HG03439 (cell line): ENCODE measurements at regions not wholly inside any gene's neighbourhood (a gene's known extent, or its start where the extent isn't known, plus 50 kb on each side); places are given as distances from the start of the nearest gene placed in this dataset.

Experiments
- ATAC-seq: cut with Tn5 transposase; IDR thresholded peaks from one replicate; pipeline ENCODE4 v1.9.1; 2021; ENCODE audit warnings: mild to moderate bottlenecking, moderate library complexity; ENCODE audit not compliant: unreplicated experiment

GRCh38 chr4:122516376-122516775 is 59.9 kb upstream of the IL2 start:
- ATAC-seq: no peak

GRCh38 chr4:122514671-122515070 is 58.1 kb upstream of the IL2 start:
- no peak for ATAC-seq

- ATAC-seq: no peak
Measured at GRCh38 chr4:122512430-122512829, 55.9 kb upstream of the IL2 start.

- no peak for ATAC-seq
Measured at GRCh38 chr4:122508083-122508482, 51.6 kb upstream of the IL2 start.
